ENCODE measurements at regions not wholly inside any gene's neighbourhood (a gene's known extent, or its start where the extent isn't known, plus 50 kb on each side); places are given as distances from the start of the nearest gene placed in this dataset.

DNA sequence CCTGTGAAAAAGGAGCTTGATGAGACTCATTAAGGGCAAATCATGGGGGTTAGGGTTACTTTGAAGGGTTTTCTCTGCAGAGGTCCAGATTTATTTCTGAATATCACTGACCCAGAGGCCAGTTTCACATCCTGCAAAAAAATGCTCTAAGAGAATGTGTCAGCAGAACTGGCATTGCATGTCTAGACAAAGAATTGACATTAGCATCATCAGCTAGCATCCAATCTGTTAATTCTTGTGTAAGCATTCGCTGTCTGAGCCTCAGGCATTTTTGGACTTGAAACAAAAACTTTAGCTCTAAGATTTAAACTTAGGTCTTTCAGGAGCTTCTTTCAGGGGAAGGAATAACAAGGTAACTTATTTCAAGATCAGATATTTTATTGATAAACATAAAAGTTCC, 187.9 kb upstream of the ELL2 start:
- TF ChIP-seq, protein P1, sequence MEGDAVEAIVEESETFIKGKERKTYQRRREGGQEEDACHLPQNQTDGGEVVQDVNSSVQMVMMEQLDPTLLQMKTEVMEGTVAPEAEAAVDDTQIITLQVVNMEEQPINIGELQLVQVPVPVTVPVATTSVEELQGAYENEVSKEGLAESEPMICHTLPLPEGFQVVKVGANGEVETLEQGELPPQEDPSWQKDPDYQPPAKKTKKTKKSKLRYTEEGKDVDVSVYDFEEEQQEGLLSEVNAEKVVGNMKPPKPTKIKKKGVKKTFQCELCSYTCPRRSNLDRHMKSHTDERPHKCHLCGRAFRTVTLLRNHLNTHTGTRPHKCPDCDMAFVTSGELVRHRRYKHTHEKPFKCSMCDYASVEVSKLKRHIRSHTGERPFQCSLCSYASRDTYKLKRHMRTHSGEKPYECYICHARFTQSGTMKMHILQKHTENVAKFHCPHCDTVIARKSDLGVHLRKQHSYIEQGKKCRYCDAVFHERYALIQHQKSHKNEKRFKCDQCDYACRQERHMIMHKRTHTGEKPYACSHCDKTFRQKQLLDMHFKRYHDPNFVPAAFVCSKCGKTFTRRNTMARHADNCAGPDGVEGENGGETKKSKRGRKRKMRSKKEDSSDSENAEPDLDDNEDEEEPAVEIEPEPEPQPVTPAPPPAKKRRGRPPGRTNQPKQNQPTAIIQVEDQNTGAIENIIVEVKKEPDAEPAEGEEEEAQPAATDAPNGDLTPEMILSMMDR (IDR thresholded peaks at IDR 0.05; ENCODE audit: low read depth, low read length, missing control alignments): no peak
- no peak overlapping the region for H3K4me3 ChIP-seq (ENCODE audit: low read depth, low read length)
- in situ Hi-C loops (cut with HindIII; ENCODE audit: low sequenced_read_pairs): no loop called here
- DNase-seq (ENCODE audit: low read depth): no peak

DNA sequence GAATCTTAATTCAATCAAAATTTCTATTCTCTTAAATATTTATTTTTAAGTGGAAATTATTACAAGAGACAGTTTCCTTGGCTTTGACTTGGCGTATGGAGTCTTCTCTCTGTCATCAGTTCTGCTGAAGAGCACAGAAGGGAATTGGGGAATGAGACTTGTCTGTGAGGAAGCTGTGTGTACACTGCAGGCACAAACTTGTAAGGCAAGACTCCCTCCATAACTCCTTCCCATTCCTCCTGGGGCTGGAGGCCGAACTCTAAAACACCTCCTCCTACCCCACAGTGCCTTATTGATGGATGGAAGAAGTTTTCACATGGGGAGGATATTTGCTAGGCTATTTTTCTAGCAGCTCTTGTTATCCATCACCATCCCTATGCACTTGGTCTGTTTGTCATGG, 187.4 kb upstream of the ELL2 start:
- in situ Hi-C loops (cut with HindIII; ENCODE audit: low sequenced_read_pairs): no loop called here
- H3K4me3 ChIP-seq (ENCODE audit: low read depth, low read length): no peak overlapping the region
- no peak for DNase-seq (ENCODE audit: low read depth)
- TF ChIP-seq, protein P1 (IDR thresholded peaks at IDR 0.05; ENCODE audit: low read depth, low read length, missing control alignments): no peak

DNA sequence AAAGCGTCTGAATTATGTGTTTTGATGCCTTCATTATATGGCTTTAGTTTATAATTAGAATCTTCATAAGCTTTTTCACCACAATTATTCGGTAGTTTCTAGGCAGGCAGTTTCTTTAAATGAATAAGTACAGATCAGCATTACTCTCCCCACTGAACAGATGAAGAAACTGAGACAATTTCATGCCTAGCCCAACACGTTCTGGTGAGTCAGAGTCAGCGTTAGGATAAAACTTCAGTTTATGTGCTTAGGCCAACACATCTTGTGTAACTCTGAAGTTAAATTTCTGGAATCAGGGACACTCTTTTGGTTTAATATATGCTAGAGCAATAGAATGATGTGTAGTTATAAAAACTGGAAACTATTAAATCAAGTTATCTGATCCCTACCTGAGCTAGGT, 186.7 kb upstream of the ELL2 start:
- in situ Hi-C loops (cut with HindIII; ENCODE audit: low sequenced_read_pairs): no loop called here
- DNase-seq (ENCODE audit: low read depth): no peak
- TF ChIP-seq, protein P1 (IDR thresholded peaks at IDR 0.05; ENCODE audit: low read depth, low read length, missing control alignments): no peak
- no peak overlapping the region for H3K4me3 ChIP-seq (ENCODE audit: low read depth, low read length)

DNA sequence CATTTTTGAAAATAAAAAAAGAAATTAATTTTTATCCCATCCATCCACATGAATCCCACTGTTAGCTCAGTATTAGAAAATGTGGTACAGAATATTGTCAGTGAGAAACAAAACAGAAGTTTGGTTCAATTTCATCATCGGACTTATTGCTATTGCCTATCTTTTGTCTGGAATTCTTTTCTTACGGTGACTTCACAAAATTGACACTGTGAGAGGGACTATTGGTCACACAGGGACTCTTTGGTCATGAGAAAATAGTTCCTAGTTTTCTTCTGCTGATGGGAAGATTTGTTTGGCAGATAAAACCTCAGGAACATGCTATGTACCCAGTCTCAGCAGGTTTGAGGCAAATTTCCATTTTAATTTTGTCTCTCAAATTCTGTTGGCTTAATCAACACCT, 186.2 kb upstream of the ELL2 start:
- in situ Hi-C loops (cut with HindIII; ENCODE audit: low sequenced_read_pairs): no loop called here
- TF ChIP-seq, protein P1 (IDR thresholded peaks at IDR 0.05; ENCODE audit: low read depth, low read length, missing control alignments): no peak
- H3K4me3 ChIP-seq (ENCODE audit: low read depth, low read length): no peak overlapping the region
- no peak for DNase-seq (ENCODE audit: low read depth)

DNA sequence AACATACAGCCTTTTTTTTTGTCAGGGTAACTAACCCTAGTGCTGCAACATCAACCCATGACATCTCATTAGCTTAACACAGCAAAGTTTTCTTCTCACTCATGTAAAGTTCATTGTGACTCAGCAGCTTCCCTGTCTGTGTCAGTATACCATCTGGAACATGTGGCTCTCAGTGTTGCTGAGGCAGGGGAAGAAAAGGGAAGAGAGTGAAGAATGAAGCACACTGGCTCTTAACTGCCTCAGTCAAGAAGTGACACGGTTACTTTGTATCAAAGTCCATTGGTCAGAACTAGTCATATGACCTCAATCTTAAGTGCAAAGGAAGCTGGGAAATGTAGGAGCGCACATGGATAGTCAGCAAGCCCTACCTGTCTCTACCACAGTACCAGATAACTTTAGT, 185.0 kb upstream of the ELL2 start:
- H3K4me3 ChIP-seq (ENCODE audit: low read depth, low read length): no peak overlapping the region
- DNase-seq (ENCODE audit: low read depth): no peak
- in situ Hi-C loops (cut with HindIII; ENCODE audit: low sequenced_read_pairs): no loop called here
- TF ChIP-seq, protein P1 (IDR thresholded peaks at IDR 0.05; ENCODE audit: low read depth, low read length, missing control alignments): no peak

DNA sequence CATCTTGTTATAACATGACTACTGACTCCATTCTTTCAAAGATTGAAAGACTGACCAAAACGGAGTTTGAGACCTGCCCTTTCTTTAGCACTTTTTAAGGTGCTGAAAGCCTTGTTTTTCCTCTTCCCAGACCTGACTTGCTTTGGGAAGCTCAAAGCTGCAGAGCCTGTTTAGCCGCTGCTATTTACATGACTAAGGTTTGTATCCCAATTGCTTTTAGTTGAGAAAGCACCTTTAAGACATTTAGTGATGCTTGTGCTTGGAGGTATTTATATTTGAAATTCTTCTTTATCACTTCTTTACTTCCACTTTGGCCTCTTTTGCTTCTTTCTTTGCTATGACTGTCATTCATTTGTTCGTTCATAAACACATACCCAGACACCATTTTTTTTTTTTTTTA, 182.6 kb upstream of the ELL2 start:
- in situ Hi-C loops (cut with HindIII; ENCODE audit: low sequenced_read_pairs): no loop called here
- H3K4me3 ChIP-seq (ENCODE audit: low read depth, low read length): no peak overlapping the region
- no peak for DNase-seq (ENCODE audit: low read depth)
- TF ChIP-seq, protein P1 (IDR thresholded peaks at IDR 0.05; ENCODE audit: low read depth, low read length, missing control alignments): no peak

DNA sequence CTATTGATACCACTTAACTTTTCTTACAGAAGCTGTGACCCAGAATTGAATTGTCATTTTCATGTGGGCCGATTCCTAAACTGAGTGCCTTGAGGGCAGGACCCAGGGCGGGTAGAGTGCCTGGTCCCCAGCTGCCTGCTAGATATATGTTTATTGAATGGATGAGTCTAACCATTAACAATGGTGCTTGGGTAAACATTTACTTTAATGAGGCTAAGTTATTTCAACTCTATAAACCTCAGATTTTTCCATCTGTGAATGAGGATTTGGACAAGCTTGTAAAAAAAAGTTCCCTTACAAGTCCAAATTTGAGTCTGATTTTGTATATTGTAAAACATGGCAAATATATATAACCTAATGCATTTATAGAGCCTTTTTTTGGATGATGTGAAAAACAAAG, 181.8 kb upstream of the ELL2 start:
- TF ChIP-seq, protein P1 (IDR thresholded peaks at IDR 0.05; ENCODE audit: low read depth, low read length, missing control alignments): no peak
- DNase-seq (ENCODE audit: low read depth): no peak
- no peak overlapping the region for H3K4me3 ChIP-seq (ENCODE audit: low read depth, low read length)
- in situ Hi-C loops (cut with HindIII; ENCODE audit: low sequenced_read_pairs): no loop called here

All from astrocyte of the cerebellum (primary cell).